ENCODE measurements at regions not wholly inside any gene's neighbourhood (a gene's known extent, or its start where the extent isn't known, plus 50 kb on each side); places are given as distances from the start of the nearest gene placed in this dataset.
"Not testable (repeated sequence)": the region's sequence is repeated elsewhere in the genome, so short reads cannot be mapped to it uniquely, and the experiment has no call there.

GRCh38 chr5:44942524-44943001 lies 133.8 kb downstream of the MRPS30 start:
- Histone ChIP-seq H3K9ac (ENCODE audit: low read length) (no peak overlapping the region), H3K27me3 (ENCODE audit: control insufficient read depth, insufficient read depth, low read length) (no peaks in the 10 kb centered on the region), H3K27ac (ENCODE audit: low read depth, low read length) (peak overlapping the region; percentile 68), H3K36me3 (ENCODE audit: control insufficient read depth, insufficient read depth, low read length) (no peaks in the 10 kb centered on the region), H3K4me3 (ENCODE audit: low read depth, low read length) (no peak overlapping the region), H3K9me3 (ENCODE audit: control insufficient read depth, insufficient read depth, low read depth, low read length) (no peaks in the 10 kb centered on the region), H3K4me1 (ENCODE audit: control insufficient read depth, insufficient read depth, low read length) (peaks cover 32% of the 10 kb centered on the region)

DNA sequence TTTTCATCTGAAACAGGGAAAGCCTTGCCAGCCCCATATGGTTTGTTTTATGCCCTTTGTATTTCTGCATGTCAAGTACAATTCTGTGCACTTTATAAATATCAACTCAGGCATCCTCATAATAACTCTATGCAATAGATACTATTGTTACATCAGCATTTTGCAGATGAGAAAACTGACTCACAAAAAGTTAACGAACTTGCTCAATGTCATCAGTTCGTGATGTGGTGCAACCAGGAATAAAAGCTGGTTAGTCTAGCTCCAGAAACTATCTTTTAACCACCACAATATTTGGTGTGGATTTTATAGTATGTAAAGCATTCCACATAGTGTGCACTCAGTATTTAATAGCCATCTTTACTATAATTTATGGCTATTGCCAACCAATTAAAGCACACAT lies 134.9 kb downstream of the MRPS30 start:
- H3K4me3 ChIP-seq (ENCODE audit: low read depth, low read length), result no peak overlapping the region
- H3K27ac ChIP-seq (ENCODE audit: low read depth, low read length), result peak overlapping the region; percentile 68
- H3K36me3 ChIP-seq (ENCODE audit: control insufficient read depth, insufficient read depth, low read length), result no peaks in the 10 kb centered on the region
- no peak overlapping the region for H3K9ac ChIP-seq (ENCODE audit: low read length)
- peaks cover 32% of the 10 kb centered on the region for H3K4me1 ChIP-seq (ENCODE audit: control insufficient read depth, insufficient read depth, low read length)
- H3K27me3 ChIP-seq (ENCODE audit: control insufficient read depth, insufficient read depth, low read length), result no peaks in the 10 kb centered on the region
- H3K9me3 ChIP-seq (ENCODE audit: control insufficient read depth, insufficient read depth, low read depth, low read length), result no peaks in the 10 kb centered on the region

DNA sequence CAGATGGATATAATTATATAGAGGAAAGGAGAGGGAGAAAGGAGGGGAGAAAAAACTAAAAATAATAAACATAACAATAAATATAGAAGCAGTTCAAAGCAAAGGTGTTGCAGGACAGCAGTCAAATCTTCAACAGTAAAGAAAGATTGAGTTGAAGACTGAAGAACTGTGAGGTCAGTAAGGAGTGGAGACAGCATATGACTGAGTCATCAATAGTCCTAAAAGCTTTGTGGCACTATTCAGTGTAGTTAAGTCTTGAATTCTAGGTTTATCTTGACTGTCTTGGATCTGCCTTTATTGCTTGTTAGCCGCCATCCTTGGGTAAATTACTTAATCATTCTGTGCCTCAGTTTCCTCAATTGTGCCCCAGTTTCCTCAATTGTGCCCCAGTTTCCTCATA lies 137.0 kb downstream of the MRPS30 start:
- no peaks in the 10 kb centered on the region for H3K36me3 ChIP-seq (ENCODE audit: control insufficient read depth, insufficient read depth, low read length)
- H3K27ac ChIP-seq (ENCODE audit: low read depth, low read length), result no peak overlapping the region
- no peaks in the 10 kb centered on the region for H3K9me3 ChIP-seq (ENCODE audit: control insufficient read depth, insufficient read depth, low read depth, low read length)
- peaks cover 32% of the 10 kb centered on the region for H3K4me1 ChIP-seq (ENCODE audit: control insufficient read depth, insufficient read depth, low read length)
- no peak overlapping the region for H3K9ac ChIP-seq (ENCODE audit: low read length)
- H3K4me3 ChIP-seq (ENCODE audit: low read depth, low read length), result no peak overlapping the region
- H3K27me3 ChIP-seq (ENCODE audit: control insufficient read depth, insufficient read depth, low read length), result no peaks in the 10 kb centered on the region

- Histone ChIP-seq H3K4me1 (ENCODE audit: control insufficient read depth, insufficient read depth, low read length) (no peaks in the 10 kb centered on the region), H3K4me3 (ENCODE audit: low read depth, low read length) (no peak overlapping the region), H3K27ac (ENCODE audit: low read depth, low read length) (no peak overlapping the region), H3K9ac (ENCODE audit: low read length) (no peak overlapping the region), H3K9me3 (ENCODE audit: control insufficient read depth, insufficient read depth, low read depth, low read length) (no peaks in the 10 kb centered on the region), H3K36me3 (ENCODE audit: control insufficient read depth, insufficient read depth, low read length) (no peaks in the 10 kb centered on the region), H3K27me3 (ENCODE audit: control insufficient read depth, insufficient read depth, low read length) (no peaks in the 10 kb centered on the region)
These were observed 140.9 kb downstream of the MRPS30 start for GRCh38 chr5:44949687-44950086.

GRCh38 chr5:44951371-44951770 lies 142.6 kb downstream of the MRPS30 start:
- no peak overlapping the region for H3K27ac ChIP-seq (ENCODE audit: low read depth, low read length)
- H3K27me3 ChIP-seq (ENCODE audit: control insufficient read depth, insufficient read depth, low read length), result no peaks in the 10 kb centered on the region
- H3K4me3 ChIP-seq (ENCODE audit: low read depth, low read length), result no peak overlapping the region
- H3K9ac ChIP-seq (ENCODE audit: low read length), result no peak overlapping the region
- H3K9me3 ChIP-seq (ENCODE audit: control insufficient read depth, insufficient read depth, low read depth, low read length), result no peaks in the 10 kb centered on the region
- H3K36me3 ChIP-seq (ENCODE audit: control insufficient read depth, insufficient read depth, low read length), result no peaks in the 10 kb centered on the region
- no peaks in the 10 kb centered on the region for H3K4me1 ChIP-seq (ENCODE audit: control insufficient read depth, insufficient read depth, low read length)

- H3K9ac ChIP-seq (ENCODE audit: low read length), result no peak overlapping the region
- H3K27me3 ChIP-seq (ENCODE audit: control insufficient read depth, insufficient read depth, low read length), result no peaks in the 10 kb centered on the region
These were observed 143.6 kb downstream of the MRPS30 start for GRCh38 chr5:44952376-44952775.

GRCh38 chr5:44953078-44953477 lies 144.3 kb downstream of the MRPS30 start:
- no peak overlapping the region for H3K27ac ChIP-seq (ENCODE audit: low read depth, low read length)
- H3K4me3 ChIP-seq (ENCODE audit: low read depth, low read length), result no peak overlapping the region
- H3K27me3 ChIP-seq (ENCODE audit: control insufficient read depth, insufficient read depth, low read length), result no peaks in the 10 kb centered on the region
- H3K4me1 ChIP-seq (ENCODE audit: control insufficient read depth, insufficient read depth, low read length), result no peaks in the 10 kb centered on the region
- no peaks in the 10 kb centered on the region for H3K36me3 ChIP-seq (ENCODE audit: control insufficient read depth, insufficient read depth, low read length)
- no peak overlapping the region for H3K9ac ChIP-seq (ENCODE audit: low read length)
- H3K9me3 ChIP-seq (ENCODE audit: control insufficient read depth, insufficient read depth, low read depth, low read length), result no peaks in the 10 kb centered on the region

More at GRCh38 chr5:44952376-44952775, 143.6 kb downstream of the MRPS30 start:
- no peaks in the 10 kb centered on the region for H3K9me3 ChIP-seq (ENCODE audit: control insufficient read depth, insufficient read depth, low read depth, low read length)
- no peak overlapping the region for H3K4me3 ChIP-seq (ENCODE audit: low read depth, low read length)
- H3K36me3 ChIP-seq (ENCODE audit: control insufficient read depth, insufficient read depth, low read length), result no peaks in the 10 kb centered on the region
- no peaks in the 10 kb centered on the region for H3K4me1 ChIP-seq (ENCODE audit: control insufficient read depth, insufficient read depth, low read length)
- no peak overlapping the region for H3K27ac ChIP-seq (ENCODE audit: low read depth, low read length)

DNA sequence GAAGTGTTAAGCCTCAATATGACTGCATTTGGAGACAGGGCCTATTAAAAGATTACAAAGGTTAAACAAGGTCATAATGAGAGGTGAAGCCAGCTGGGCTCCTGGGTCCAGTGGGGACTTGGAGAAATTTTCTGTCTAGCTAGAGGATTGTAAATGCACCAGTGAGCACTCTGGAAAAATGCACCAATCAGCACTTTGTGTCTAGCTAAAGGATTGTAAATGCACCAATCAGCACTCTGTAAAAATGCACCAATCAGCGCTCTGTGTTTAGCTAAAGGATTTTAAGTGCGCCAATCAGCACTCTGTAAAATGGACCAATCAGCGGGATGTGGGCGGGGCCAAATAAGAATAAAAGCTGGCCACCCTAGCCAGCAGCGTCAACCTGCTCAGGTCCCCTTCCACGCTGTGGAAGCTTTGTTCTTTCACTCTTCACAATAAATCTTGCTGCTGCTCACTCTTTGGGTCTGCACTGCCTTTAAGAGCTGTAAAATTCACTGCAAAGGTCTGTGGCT lies 150.3 kb downstream of the MRPS30 start:
- H3K9ac ChIP-seq (ENCODE audit: low read length); H3K4me1 ChIP-seq (ENCODE audit: control insufficient read depth, insufficient read depth, low read length); H3K9me3 ChIP-seq (ENCODE audit: control insufficient read depth, insufficient read depth, low read depth, low read length); H3K4me3 ChIP-seq (ENCODE audit: low read depth, low read length); H3K27ac ChIP-seq (ENCODE audit: low read depth, low read length); H3K36me3 ChIP-seq (ENCODE audit: control insufficient read depth, insufficient read depth, low read length); H3K27me3 ChIP-seq (ENCODE audit: control insufficient read depth, insufficient read depth, low read length): not testable (repeated sequence)

- no peak overlapping the region for H3K27ac ChIP-seq (ENCODE audit: low read depth, low read length)
- H3K9ac ChIP-seq (ENCODE audit: low read length), result no peak overlapping the region
- no peak overlapping the region for H3K4me3 ChIP-seq (ENCODE audit: low read depth, low read length)
- H3K4me1 ChIP-seq (ENCODE audit: control insufficient read depth, insufficient read depth, low read length), result no peaks in the 10 kb centered on the region
- 0 out of 2 replicates have a peak, but pooled peaks cover 3% of the 10 kb centered on the region for H3K9me3 ChIP-seq (ENCODE audit: control insufficient read depth, insufficient read depth, low read depth, low read length)
- H3K27me3 ChIP-seq (ENCODE audit: control insufficient read depth, insufficient read depth, low read length), result no peaks in the 10 kb centered on the region
- no peaks in the 10 kb centered on the region for H3K36me3 ChIP-seq (ENCODE audit: control insufficient read depth, insufficient read depth, low read length)
These were observed 161.1 kb downstream of the MRPS30 start for GRCh38 chr5:44969825-44970224.

DNA sequence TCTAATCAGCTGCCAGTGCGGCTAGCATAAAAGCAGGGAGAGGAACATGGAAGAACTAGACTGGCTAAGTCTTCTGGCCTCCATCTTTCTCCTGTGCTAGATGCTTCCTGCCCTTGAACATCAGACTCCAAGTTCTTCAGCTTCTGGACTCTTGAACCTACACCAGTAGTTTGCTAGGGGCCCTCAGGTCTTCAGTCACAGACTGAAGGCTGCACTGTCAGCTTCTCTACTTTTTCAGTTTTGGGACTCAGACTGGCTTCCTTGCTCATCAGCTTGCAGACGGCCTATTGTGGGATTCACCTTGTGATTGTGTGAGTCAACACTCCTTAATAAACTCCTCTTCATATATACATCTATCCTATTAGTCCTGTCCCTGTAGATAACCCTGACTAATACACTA lies 162.2 kb downstream of the MRPS30 start:
- not testable (repeated sequence) for H3K27me3 ChIP-seq (ENCODE audit: control insufficient read depth, insufficient read depth, low read length); H3K4me1 ChIP-seq (ENCODE audit: control insufficient read depth, insufficient read depth, low read length); H3K4me3 ChIP-seq (ENCODE audit: low read depth, low read length); H3K27ac ChIP-seq (ENCODE audit: low read depth, low read length); H3K36me3 ChIP-seq (ENCODE audit: control insufficient read depth, insufficient read depth, low read length); H3K9ac ChIP-seq (ENCODE audit: low read length); H3K9me3 ChIP-seq (ENCODE audit: control insufficient read depth, insufficient read depth, low read depth, low read length)

DNA sequence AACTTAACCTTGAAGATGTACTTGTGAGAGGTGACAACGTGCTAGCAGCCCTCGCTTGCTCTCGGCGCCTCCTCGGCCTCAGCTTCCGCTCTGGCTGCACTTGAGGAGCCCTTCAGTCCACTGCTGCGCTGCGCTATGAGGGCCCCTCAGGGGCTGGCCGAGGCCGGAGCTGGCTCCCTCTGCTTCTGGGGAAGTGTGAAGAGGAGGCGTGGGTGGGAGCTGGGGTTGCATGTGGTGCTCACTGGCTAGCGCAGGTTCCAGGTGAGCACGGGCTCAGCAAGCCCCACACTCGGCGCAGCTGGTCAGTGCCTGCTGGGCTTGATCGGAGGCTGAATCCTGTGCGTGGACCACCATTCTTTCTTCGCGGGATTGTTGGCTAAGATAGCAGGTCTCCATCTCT lies 166.1 kb downstream of the MRPS30 start:
- no peaks in the 10 kb centered on the region for H3K36me3 ChIP-seq (ENCODE audit: control insufficient read depth, insufficient read depth, low read length)
- H3K9ac ChIP-seq (ENCODE audit: low read length), result no peak overlapping the region
- no peak overlapping the region for H3K4me3 ChIP-seq (ENCODE audit: low read depth, low read length)
- 0 out of 2 replicates have a peak, but pooled peaks cover 3% of the 10 kb centered on the region for H3K9me3 ChIP-seq (ENCODE audit: control insufficient read depth, insufficient read depth, low read depth, low read length)
- no peaks in the 10 kb centered on the region for H3K4me1 ChIP-seq (ENCODE audit: control insufficient read depth, insufficient read depth, low read length)
- H3K27ac ChIP-seq (ENCODE audit: low read depth, low read length), result no peak overlapping the region
- no peaks in the 10 kb centered on the region for H3K27me3 ChIP-seq (ENCODE audit: control insufficient read depth, insufficient read depth, low read length)

DNA sequence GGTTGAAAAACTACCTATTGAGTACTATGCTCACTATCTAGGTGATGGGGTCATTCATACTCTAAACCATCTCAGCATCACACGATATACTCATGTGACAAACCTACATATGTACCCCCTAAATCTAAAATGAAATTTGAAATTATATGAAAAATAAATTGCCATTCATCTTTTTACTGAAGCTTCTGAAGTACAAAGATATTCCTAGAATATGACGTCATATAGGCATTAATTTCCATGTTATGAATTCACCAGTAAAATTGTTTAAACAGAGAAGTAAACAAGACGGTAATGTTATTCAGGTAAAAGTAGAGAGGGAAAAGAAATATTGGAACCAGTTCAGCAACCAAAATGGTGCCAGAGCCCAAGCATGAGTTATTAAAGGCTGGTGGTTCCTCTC lies 173.0 kb downstream of the MRPS30 start:
- Histone ChIP-seq H3K9me3 (ENCODE audit: control insufficient read depth, insufficient read depth, low read depth, low read length) (peaks cover 36% of the 10 kb centered on the region), H3K4me3 (ENCODE audit: low read depth, low read length) (no peak overlapping the region)

More for the DNA sequence above, 173.0 kb downstream of the MRPS30 start:
- H3K9ac ChIP-seq (ENCODE audit: low read length), result no peak overlapping the region
- H3K36me3 ChIP-seq (ENCODE audit: control insufficient read depth, insufficient read depth, low read length), result no peaks in the 10 kb centered on the region
- H3K27ac ChIP-seq (ENCODE audit: low read depth, low read length), result no peak overlapping the region
- no peaks in the 10 kb centered on the region for H3K27me3 ChIP-seq (ENCODE audit: control insufficient read depth, insufficient read depth, low read length)
- H3K4me1 ChIP-seq (ENCODE audit: control insufficient read depth, insufficient read depth, low read length), result no peaks in the 10 kb centered on the region

All from HUES6 (cell line).